NB4 (cell line): ENCODE measurements at regions not wholly inside any gene's neighbourhood (a gene's known extent, or its start where the extent isn't known, plus 50 kb on each side); places are given as distances from the start of the nearest gene placed in this dataset.

Experiments used
- CTCF ChIP-seq: IDR thresholded peaks from one replicate; pipeline ENCODE4 v1.5.1; 2012; ENCODE audit warnings: low read depth, low read length
- MYC ChIP-seq: IDR thresholded peaks from 2 replicates; pipeline ENCODE4 v1.6.1; 2011; ENCODE audit warnings: low read depth, low read length
- POLR2A ChIP-seq: IDR thresholded peaks from 2 replicates; pipeline ENCODE4 v1.6.1; 2011; ENCODE audit warnings: mild to moderate bottlenecking; ENCODE audit not compliant: insufficient read length; ENCODE audit errors: extremely low read depth

DNA sequence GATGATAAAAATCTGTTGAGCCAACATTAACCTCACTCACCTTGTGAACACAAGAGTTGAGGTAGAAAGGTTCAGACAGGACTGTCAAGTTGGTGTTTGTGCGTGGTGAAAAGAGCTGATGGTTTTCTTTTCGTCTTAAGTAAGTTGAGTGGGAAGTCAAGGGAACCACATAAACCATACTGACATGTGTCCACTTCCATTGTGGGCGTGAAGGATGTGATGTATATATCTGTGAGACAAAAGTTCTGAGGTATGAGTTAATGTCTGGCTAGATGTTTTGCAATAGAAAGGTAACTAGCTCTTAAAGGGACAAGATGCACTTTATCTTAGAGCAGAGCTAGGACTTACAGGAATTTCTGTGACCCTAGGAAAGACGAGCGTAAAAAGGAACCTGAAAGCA lies 1272.1 kb upstream of the ADGRB3 start:
- no peak for TF ChIP-seq MYC
- no peak for TF ChIP-seq CTCF
- TF ChIP-seq POLR2A, result no peak
